SJCRH30 (cell line): ENCODE measurements at regions not wholly inside any gene's neighbourhood (a gene's known extent, or its start where the extent isn't known, plus 50 kb on each side); places are given as distances from the start of the nearest gene placed in this dataset.
"Not testable (repeated sequence)": the region's sequence is repeated elsewhere in the genome, so short reads cannot be mapped to it uniquely, and the experiment has no call there.

Source experiments
- DNase-seq, 2 experiments: peaks; one replicate each; pipeline ENCODE4 v3.0.0-alpha.2; 2015 to 2020
- H3K27ac ChIP-seq: fragments of 250-450 bp; sonication (Bioruptor Pico); 2 replicates; pipeline ENCODE4 v1.5.1; 2020; ENCODE audit warnings: mild to moderate bottlenecking, moderate library complexity
- H3K27me3 ChIP-seq: fragments of 250-450 bp; sonication (Bioruptor Pico); 2 replicates; pipeline ENCODE4 v1.5.1; 2020; ENCODE audit warnings: mild to moderate bottlenecking, moderate library complexity
- H3K36me3 ChIP-seq: fragments of 250-450 bp; sonication (Bioruptor Pico); 2 replicates; pipeline ENCODE4 v1.5.1; 2020; ENCODE audit warnings: mild to moderate bottlenecking, moderate library complexity
- H3K4me1 ChIP-seq: fragments of 250-450 bp; sonication (Bioruptor Pico); 2 replicates; pipeline ENCODE4 v1.5.1; 2020; ENCODE audit warnings: mild to moderate bottlenecking, moderate library complexity
- H3K4me3 ChIP-seq: fragments of 250-450 bp; sonication (Bioruptor Pico); 2 replicates; pipeline ENCODE4 v1.5.1; 2020; ENCODE audit warnings: mild to moderate bottlenecking, moderate library complexity
- H3K9me3 ChIP-seq: fragments of 250-450 bp; sonication (Bioruptor Pico); replicated peaks from 2 replicates; pipeline ENCODE4 v1.5.1; 2020; ENCODE audit warnings: mild to moderate bottlenecking, moderate library complexity

GRCh38 chr11:89545691-89546090 lies 54.5 kb upstream of the NOX4 start:
- no peak for DNase-seq
- Histone ChIP-seq H3K4me1 (no peaks in the 10 kb centered on the region), H3K27ac (no peak overlapping the region), H3K9me3 (no peaks in the 10 kb centered on the region), H3K4me3 (no peak overlapping the region), H3K27me3 (no peaks in the 10 kb centered on the region), H3K36me3 (no peaks in the 10 kb centered on the region)

- DNase-seq, H3K4me1 ChIP-seq, H3K9me3 ChIP-seq, H3K36me3 ChIP-seq, H3K4me3 ChIP-seq, H3K27me3 ChIP-seq, H3K27ac ChIP-seq: not testable (repeated sequence)
These were observed 64.6 kb upstream of the NOX4 start for GRCh38 chr11:89555781-89556180.

- not testable (repeated sequence) for H3K27ac ChIP-seq, H3K27me3 ChIP-seq, H3K9me3 ChIP-seq, H3K4me1 ChIP-seq, DNase-seq, H3K4me3 ChIP-seq, H3K36me3 ChIP-seq
These were observed 65.8 kb upstream of the NOX4 start for GRCh38 chr11:89556731-89557707.

GRCh38 chr11:89560598-89560997 lies 69.4 kb upstream of the NOX4 start:
- not testable (repeated sequence) for DNase-seq, H3K9me3 ChIP-seq, H3K4me3 ChIP-seq, H3K27ac ChIP-seq, H3K27me3 ChIP-seq, H3K36me3 ChIP-seq, H3K4me1 ChIP-seq

DNA sequence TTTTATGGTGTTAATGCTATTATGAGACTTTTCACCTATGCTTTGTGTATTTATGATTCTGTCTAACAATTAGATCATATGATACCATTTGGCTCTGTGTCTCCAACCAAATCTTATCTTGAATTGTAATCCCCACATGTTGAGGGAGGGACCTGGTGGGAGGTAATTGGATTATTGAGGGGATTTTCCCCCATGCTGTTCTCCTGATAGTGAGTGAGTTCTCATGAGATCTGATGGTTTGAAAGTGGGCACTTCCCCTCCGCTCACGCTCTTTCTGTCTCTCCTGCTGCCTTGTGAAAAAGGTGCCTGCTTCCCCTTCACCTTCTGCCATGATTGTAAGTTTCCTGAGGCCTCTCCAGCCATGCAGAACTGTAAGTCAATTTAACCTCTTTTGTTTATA lies 71.6 kb upstream of the NOX4 start:
- DNase-seq, H3K4me1 ChIP-seq, H3K9me3 ChIP-seq, H3K27ac ChIP-seq, H3K36me3 ChIP-seq, H3K27me3 ChIP-seq, H3K4me3 ChIP-seq: not testable (repeated sequence)

DNA sequence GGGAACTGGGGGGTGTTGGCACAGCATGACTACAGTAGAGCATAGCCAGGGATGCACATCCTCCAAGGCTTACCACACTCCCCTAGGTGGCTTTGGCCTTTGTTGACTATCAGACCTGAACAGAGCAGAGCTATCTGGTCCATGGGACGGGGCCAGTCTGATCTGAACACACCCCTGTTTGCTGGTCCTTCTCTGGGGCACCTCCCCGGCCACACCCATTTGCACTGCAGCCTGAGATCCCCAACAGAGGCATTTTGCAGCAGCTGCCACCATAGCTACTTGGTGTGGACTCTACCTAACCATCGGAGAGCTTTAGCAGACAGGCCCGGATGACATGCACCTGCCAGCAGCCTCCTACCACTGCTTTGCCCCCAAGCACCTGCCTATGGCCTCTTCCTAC lies 75.8 kb upstream of the NOX4 start:
- H3K9me3 ChIP-seq = no peaks in the 10 kb centered on the region
- no peak for DNase-seq
- H3K36me3 ChIP-seq = no peaks in the 10 kb centered on the region
- H3K4me1 ChIP-seq = no peaks in the 10 kb centered on the region
- H3K27ac ChIP-seq = no peak overlapping the region
- no peaks in the 10 kb centered on the region for H3K27me3 ChIP-seq
- no peak overlapping the region for H3K4me3 ChIP-seq

DNA sequence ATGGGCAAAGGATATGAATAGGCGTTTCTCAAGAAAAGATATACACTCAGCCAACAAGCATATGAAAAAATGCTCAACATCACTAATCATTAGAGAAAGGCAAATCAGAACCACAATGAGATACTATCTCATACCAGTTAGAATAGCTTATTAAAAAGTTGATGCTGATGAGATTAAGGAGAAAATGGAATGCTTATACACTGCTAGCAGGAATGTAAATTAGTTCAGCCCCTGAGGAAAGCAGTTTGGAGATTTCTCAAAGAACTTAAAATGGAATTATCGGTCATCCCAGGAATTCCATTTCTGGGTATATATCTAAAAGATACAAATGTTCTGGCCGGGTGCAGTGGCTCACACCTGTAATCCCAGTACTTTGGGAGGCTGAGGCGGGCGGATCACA lies 78.2 kb upstream of the NOX4 start:
- H3K27me3 ChIP-seq, H3K9me3 ChIP-seq, H3K4me1 ChIP-seq, DNase-seq, H3K4me3 ChIP-seq, H3K36me3 ChIP-seq, H3K27ac ChIP-seq: not testable (repeated sequence)

- not testable (repeated sequence) for H3K27me3 ChIP-seq, DNase-seq, H3K36me3 ChIP-seq, H3K4me1 ChIP-seq, H3K27ac ChIP-seq, H3K4me3 ChIP-seq, H3K9me3 ChIP-seq
These were observed 80.5 kb upstream of the NOX4 start for GRCh38 chr11:89571706-89572105.

GRCh38 chr11:89575846-89576245 lies 84.7 kb upstream of the NOX4 start:
- H3K4me1 ChIP-seq, H3K4me3 ChIP-seq, DNase-seq, H3K27ac ChIP-seq, H3K27me3 ChIP-seq, H3K36me3 ChIP-seq, H3K9me3 ChIP-seq: not testable (repeated sequence)

DNA sequence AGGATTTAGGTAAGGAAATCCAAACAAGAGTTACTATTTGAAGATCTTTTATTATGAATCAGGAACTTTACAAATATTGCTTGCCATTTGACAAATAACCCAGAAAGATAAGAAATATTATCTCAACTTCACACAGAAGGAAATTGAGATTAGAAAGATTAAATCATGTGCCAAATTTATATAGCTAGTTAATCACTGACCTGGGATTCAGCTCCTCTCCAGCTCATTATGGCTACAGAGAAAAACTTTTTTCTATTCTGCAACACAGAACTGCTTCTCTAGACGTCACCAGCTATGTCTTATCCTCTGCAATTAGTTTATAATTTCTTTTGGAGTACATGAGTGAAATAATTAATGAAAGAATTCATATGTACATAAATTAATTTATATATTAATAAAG lies 86.3 kb upstream of the NOX4 start:
- not testable (repeated sequence) for H3K4me1 ChIP-seq, H3K27ac ChIP-seq, H3K4me3 ChIP-seq, H3K36me3 ChIP-seq, H3K9me3 ChIP-seq, H3K27me3 ChIP-seq, DNase-seq

GRCh38 chr11:89583580-89583979 lies 92.4 kb upstream of the NOX4 start:
- H3K36me3 ChIP-seq = no peaks in the 10 kb centered on the region
- no peak for DNase-seq
- no peaks in the 10 kb centered on the region for H3K9me3 ChIP-seq
- no peaks in the 10 kb centered on the region for H3K4me1 ChIP-seq
- H3K27ac ChIP-seq = no peak overlapping the region
- no peaks in the 10 kb centered on the region for H3K27me3 ChIP-seq
- no peak overlapping the region for H3K4me3 ChIP-seq

- not testable (repeated sequence) for H3K36me3 ChIP-seq, H3K27me3 ChIP-seq, H3K4me3 ChIP-seq, H3K9me3 ChIP-seq, H3K4me1 ChIP-seq, H3K27ac ChIP-seq, DNase-seq
These were observed 93.9 kb upstream of the NOX4 start for GRCh38 chr11:89585046-89585445.

GRCh38 chr11:89585471-89585870 lies 94.3 kb upstream of the NOX4 start:
- not testable (repeated sequence) for H3K4me1 ChIP-seq, H3K9me3 ChIP-seq, H3K27ac ChIP-seq, DNase-seq, H3K4me3 ChIP-seq, H3K36me3 ChIP-seq, H3K27me3 ChIP-seq

DNA sequence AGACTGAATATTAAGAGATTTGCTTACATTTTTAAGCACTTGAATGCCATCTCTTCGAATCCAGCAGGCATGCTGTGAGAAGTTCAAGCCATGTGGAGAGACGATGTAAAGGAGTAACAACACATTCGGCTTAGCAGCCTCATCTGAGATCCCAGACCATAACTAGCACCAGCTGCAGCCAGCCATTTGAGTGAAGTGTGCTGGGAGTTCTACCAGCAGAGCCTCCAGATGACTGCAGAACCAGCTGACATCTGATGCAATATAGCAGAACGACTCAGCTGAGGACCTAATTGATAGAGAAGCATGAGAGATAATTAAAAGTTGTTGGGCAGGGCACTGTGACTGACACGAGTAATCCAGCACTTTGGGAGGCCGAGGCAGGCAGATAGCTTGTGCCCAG lies 98.2 kb upstream of the NOX4 start:
- H3K27me3 ChIP-seq, H3K27ac ChIP-seq, DNase-seq, H3K4me3 ChIP-seq, H3K36me3 ChIP-seq, H3K9me3 ChIP-seq, H3K4me1 ChIP-seq: not testable (repeated sequence)

DNA sequence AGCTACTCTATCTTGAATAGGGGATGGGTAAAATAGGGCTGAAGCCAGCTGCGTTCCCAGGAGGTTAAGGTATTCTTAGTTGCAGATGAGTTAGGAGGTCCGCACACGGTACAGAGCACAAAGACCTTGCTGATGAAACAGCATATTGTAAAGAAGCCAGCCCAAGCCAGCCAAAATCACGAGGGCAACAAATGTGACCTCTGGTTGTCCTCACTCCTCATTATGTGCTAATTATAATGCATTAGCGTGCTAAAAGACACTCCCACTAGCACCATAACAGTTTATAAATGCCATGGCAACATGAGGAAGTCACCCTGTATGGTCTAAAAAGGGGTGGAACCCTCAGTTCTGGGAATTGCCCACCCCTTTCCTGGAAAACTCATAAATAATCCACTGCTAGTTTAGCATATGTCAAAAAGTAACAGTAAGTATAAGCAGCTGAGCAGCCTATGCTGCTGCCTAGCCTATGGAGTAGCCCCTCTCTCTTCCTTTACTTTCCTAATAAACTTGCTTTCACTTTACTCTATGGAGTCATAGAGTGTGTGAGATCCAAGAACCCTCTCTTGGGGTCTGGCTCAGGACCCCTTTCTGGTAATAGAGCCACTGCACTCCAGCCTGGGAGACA lies 98.9 kb upstream of the NOX4 start:
- H3K4me1 ChIP-seq, DNase-seq, H3K9me3 ChIP-seq, H3K36me3 ChIP-seq, H3K27ac ChIP-seq, H3K27me3 ChIP-seq, H3K4me3 ChIP-seq: not testable (repeated sequence)

- not testable (repeated sequence) for DNase-seq, H3K27me3 ChIP-seq, H3K36me3 ChIP-seq, H3K27ac ChIP-seq, H3K4me3 ChIP-seq, H3K4me1 ChIP-seq, H3K9me3 ChIP-seq
These were observed 108.8 kb upstream of the TRIM77 start for GRCh38 chr11:89601263-89601662.
